ES-I3 (cell line): ENCODE measurements at regions not wholly inside any gene's neighbourhood (a gene's known extent, or its start where the extent isn't known, plus 50 kb on each side); places are given as distances from the start of the nearest gene placed in this dataset.

ENCODE experiments used
- H3K36me3 ChIP-seq: 2 replicates; pipeline ENCODE4 v1.6.1; 2013; ENCODE audit warnings: mild to moderate bottlenecking, low read length, control low read depth, moderate library complexity; ENCODE audit not compliant: insufficient read depth
- H3K4me1 ChIP-seq: 2 replicates; pipeline ENCODE4 v1.6.1; 2013; ENCODE audit warnings: mild to moderate bottlenecking, control low read depth, low read length; ENCODE audit not compliant: insufficient read depth
- H3K9ac ChIP-seq: 2 replicates; pipeline ENCODE4 v1.6.1; 2013; ENCODE audit warnings: low read depth, mild to moderate bottlenecking, low read length, moderate library complexity
- H3K9me3 ChIP-seq: 2 replicates; pipeline ENCODE4 v1.6.1; 2013; ENCODE audit warnings: mild to moderate bottlenecking, low read length, moderate library complexity; ENCODE audit not compliant: control insufficient read depth, insufficient read depth

DNA sequence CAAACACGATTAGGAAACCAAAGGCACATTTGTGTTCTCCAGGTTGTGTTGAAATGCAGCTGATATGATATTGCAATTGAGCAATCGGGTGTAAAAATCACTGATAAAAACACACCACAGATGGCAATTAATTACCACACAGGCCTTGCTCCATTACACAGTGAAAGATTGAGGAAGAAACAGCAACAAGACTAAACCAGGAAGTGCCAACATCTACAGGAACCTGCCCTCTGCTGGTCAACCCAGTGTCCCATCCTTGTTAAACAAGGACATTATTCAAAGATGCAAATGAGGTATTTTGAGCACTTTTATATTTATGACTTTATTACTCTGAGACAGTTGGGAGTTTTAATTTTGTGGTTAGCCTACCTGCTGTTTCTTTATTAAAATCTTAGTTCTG is 765.6 kb upstream of the GHITM start:
- no peak overlapping the region for H3K9ac ChIP-seq
- H3K36me3 ChIP-seq, result no peaks in the 10 kb centered on the region
- peaks cover 10% of the 10 kb centered on the region; the same call in 1 of the 2 replicates for H3K4me1 ChIP-seq
- no peaks in the 10 kb centered on the region for H3K9me3 ChIP-seq

DNA sequence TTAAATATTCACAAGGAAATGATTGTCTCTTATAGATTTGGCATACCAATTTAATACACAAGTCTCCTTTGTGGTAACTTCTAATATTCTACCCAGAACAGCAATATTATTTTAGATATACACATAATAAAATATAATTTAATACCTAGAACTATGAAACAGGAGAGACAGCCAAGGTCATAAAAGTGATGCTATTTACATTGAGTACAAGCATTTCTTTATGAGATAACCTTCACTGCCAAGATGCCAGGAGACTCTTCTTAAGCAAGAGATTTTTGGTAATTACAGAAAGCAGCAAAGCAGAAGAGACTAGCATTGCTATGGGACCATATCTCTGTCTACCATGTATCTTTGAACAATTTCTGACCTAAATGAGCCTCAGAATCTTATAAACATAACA is 764.6 kb upstream of the GHITM start:
- H3K9me3 ChIP-seq, result no peaks in the 10 kb centered on the region
- no peak overlapping the region for H3K9ac ChIP-seq
- H3K36me3 ChIP-seq, result no peaks in the 10 kb centered on the region
- peaks cover 10% of the 10 kb centered on the region; the same call in 1 of the 2 replicates for H3K4me1 ChIP-seq

DNA sequence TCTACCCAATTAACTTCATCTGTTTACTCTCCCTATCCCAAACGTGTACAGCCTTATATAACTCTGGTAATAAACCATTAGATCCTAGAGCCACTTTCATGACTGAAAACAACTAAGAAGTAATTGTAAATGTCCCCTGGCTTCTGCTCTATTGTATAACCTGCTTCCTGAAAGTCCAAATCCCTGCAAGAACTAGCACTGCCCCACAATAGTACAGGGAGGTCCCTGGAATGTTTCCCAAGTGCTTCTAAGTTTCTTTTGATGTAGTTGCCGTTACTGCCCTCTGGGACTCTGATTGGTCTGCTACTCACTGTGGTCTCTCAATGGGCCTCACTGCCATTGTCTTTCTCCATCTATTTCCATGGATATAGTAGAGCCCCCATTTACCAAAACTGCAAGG is 764.0 kb upstream of the GHITM start:
- Histone ChIP-seq H3K9ac (no peak overlapping the region), H3K9me3 (no peaks in the 10 kb centered on the region), H3K36me3 (no peaks in the 10 kb centered on the region), H3K4me1 (peaks cover 10% of the 10 kb centered on the region; the same call in 1 of the 2 replicates)

DNA sequence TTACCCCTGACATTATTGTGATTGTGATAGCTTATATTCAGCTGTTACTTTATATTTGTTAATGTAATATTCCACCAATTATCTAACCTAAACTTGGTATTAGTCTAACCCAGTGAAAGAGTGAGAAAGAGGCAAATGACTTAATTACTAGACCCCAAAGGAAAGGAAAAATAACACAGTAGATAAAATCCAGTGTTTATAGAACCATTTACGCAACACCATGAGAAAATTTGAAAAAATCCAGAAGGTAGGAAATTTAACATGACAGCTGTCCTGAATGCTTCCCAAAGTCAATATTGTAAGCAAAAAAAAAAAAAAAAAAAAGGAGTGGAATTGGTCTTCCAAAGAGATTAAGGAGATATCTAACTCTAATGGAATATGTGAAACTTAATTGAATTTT is 741.5 kb upstream of the GHITM start:
- no peaks in the 10 kb centered on the region for H3K9me3 ChIP-seq
- H3K9ac ChIP-seq, result no peak overlapping the region
- H3K36me3 ChIP-seq, result no peaks in the 10 kb centered on the region
- no peaks in the 10 kb centered on the region for H3K4me1 ChIP-seq

DNA sequence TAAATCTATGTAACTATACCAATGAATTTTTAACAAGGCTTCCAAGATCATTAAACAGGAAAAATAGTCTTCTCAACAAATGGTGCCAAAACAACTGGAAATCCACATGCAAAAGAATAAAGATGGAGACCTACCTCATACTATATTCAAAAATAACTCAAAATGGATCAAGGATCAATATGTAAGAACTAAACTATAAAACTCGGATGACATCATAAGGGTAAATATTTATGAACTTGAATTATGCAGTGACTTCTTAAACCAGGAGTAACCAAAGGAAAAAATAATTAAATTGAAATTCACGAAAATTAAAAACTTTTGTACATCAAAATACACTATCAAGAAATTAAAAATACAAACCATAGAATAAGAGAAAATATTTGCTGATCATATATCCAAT is 728.7 kb upstream of the GHITM start:
- H3K36me3 ChIP-seq, result no peaks in the 10 kb centered on the region
- H3K9ac ChIP-seq, result no peak overlapping the region
- no peaks in the 10 kb centered on the region for H3K9me3 ChIP-seq
- H3K4me1 ChIP-seq, result no peaks in the 10 kb centered on the region

DNA sequence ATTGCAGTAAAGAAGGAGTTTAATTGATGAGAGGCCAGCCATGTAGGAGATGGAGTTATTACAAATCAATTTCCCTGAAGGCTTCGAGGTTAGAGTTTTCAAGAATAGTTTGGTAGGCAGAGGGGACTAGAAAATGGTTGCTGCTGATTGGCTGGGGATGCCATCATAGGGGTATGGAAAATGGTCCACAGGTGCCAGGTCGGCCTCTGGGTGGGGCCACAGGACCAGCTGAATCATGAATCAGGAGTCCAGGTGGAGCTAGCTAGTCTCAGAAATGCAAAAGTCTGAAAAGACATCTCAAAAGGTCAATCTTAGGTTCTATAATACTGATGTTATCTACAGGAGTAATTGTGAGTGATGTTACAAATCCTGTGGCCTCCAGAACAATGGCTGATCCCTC is 714.0 kb upstream of the GHITM start:
- Histone ChIP-seq H3K9ac (no peak overlapping the region), H3K9me3 (peaks cover 12% of the 10 kb centered on the region; the same call in 1 of the 2 replicates), H3K4me1 (no peaks in the 10 kb centered on the region), H3K36me3 (no peaks in the 10 kb centered on the region)

DNA sequence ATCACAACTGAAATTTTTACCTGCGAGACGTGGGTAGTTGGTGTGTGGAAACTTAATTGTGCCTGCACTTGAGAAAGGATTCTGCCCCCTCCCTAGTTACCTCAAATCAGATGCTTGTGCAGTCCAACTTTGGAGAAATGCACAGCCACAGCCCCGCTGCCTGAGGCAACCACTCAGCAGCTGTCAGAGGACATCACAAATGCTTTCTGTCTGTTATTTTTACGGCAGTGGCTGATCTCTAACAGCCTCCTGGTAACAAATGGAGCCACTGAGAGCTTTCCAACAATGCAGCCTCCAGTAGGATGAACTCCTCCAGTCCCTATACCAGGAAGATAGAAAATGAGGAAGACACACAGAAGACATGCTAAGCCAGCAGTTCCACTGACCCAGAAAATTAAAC is 712.2 kb upstream of the GHITM start:
- Histone ChIP-seq H3K9ac (no peak overlapping the region), H3K9me3 (peaks cover 12% of the 10 kb centered on the region; the same call in 1 of the 2 replicates), H3K4me1 (peaks cover 1% of the 10 kb centered on the region; the same call in 1 of the 2 replicates), H3K36me3 (no peaks in the 10 kb centered on the region)

DNA sequence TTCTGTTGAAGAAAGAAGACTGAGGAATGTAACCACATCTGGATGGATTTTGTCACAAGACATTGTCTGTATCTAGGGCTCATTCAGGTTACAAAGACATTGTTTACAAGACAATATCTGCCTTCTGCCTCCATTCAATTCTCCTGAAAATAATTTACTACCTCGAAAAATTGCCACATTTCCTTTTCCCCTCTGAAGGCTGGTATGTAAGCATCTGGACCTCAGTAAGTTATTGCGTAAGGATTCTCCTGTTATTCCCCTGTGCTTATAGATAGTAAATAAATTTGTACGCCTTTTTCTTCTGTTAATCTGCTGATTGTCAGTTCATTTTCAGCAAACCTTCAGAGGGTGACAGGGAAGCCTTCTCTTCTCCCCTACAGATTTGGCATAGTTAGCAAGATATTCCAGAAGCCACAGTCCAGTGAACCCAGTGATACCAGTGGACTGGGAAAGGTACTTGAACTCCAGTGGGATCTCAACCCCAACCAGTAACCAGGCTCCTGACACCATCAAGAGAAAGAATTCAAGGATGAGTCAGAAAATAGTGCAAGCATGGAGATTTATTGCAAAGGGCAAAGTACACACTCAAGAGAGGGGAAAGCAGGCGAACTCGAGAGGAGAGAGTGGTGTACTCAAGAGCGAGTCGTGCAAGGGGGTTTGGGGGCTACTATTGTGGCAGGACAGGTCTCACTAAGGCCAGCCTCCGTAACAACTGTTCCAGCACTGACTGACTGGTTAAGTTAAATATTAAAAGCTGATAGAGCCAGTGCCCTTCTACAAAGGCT is 706.9 kb upstream of the GHITM start:
- H3K4me1 ChIP-seq, result peaks cover 12% of the 10 kb centered on the region; the same call in 1 of the 2 replicates
- no peak overlapping the region for H3K9ac ChIP-seq

DNA sequence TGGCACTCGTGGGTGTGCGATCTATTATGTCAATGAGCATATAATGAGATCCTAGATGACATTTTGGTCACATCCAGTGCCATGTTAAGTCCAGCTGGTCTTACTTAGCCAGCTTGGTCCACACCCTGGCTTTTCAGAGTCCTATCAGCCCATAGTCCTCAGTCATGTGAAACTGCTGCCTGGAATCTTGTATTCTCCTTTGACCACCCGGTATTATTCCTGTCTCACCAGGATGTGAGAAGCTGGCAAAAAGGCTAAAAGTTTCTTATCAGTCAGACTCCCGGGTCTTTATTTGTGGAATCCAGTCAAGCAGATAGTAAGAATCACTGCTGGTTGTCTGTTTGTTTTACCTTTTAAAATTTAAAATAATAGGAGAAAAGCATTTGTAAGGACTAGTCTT is 705.6 kb upstream of the GHITM start:
- H3K9me3 ChIP-seq, result peaks cover 11% of the 10 kb centered on the region; the same call in 1 of the 2 replicates
- peaks cover 12% of the 10 kb centered on the region; the same call in 1 of the 2 replicates for H3K4me1 ChIP-seq
- H3K9ac ChIP-seq, result no peak overlapping the region
- H3K36me3 ChIP-seq, result no peaks in the 10 kb centered on the region

More for the DNA sequence above, 706.9 kb upstream of the GHITM start:
- H3K9me3 ChIP-seq, result peaks cover 12% of the 10 kb centered on the region; the same call in 1 of the 2 replicates
- no peaks in the 10 kb centered on the region for H3K36me3 ChIP-seq

DNA sequence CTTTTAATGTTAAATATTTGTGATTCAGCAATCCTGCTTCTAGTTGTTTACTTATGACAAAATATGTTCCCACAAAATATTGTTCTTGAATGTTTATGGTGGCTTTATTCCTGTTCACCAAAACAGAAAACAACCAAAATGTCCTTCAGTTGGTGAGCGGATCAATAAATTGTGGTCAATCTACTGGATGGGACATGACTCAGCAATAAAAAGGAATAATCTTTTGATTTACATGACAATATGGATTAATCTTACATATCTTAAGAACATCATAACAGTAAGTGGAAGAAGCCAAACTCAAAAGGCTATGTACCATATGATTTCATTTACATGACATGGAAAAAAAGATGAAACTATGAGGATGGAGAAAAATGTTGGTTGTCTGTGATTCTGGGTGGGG is 691.3 kb upstream of the GHITM start:
- Histone ChIP-seq H3K9me3 (no peaks in the 10 kb centered on the region), H3K4me1 (no peaks in the 10 kb centered on the region), H3K9ac (no peak overlapping the region), H3K36me3 (no peaks in the 10 kb centered on the region)

DNA sequence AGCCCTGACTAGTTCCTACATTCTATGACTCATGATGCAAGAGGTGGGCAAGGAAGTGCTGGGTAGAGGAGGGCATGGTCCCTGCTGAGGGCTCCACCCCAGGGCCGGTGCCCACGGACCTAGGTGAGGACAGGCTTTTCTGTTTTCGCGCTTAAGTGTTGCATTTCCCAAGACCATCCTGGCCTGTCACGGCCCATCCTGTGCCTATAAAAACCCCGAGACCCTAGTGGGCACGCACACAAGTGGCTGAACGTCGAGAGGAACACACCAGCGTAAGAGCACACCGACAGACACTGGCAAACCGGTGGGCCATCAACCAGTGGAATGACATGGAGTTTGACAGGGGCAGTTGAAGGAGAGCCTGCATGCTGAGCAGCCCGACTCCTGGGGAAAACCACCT is 680.7 kb upstream of the GHITM start:
- no peak overlapping the region for H3K9ac ChIP-seq
- H3K4me1 ChIP-seq, result no peaks in the 10 kb centered on the region
- H3K36me3 ChIP-seq, result no peaks in the 10 kb centered on the region
- no peaks in the 10 kb centered on the region; the same call in 1 of the 2 replicates for H3K9me3 ChIP-seq

DNA sequence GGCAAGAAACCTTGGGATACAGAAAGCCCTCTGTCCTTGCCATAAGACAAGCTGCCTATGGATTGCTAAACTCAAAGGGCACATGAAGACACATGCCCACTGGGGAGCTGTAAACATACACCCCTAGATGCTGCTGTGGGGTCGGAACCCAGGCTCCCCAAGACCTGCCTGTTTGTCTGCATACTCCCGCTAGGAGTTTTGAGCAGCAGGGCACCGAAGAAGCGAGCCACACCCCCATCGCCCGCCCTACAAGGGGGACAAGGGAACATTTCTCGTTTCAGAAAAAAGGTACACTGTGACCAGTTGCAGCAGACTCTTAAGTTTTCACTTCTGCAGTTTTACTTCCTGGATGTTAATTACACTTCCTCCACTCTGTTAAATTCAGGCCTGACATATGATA is 680.2 kb upstream of the GHITM start:
- no peaks in the 10 kb centered on the region; the same call in 1 of the 2 replicates for H3K9me3 ChIP-seq
- no peaks in the 10 kb centered on the region for H3K36me3 ChIP-seq
- no peak overlapping the region for H3K9ac ChIP-seq
- H3K4me1 ChIP-seq, result no peaks in the 10 kb centered on the region

DNA sequence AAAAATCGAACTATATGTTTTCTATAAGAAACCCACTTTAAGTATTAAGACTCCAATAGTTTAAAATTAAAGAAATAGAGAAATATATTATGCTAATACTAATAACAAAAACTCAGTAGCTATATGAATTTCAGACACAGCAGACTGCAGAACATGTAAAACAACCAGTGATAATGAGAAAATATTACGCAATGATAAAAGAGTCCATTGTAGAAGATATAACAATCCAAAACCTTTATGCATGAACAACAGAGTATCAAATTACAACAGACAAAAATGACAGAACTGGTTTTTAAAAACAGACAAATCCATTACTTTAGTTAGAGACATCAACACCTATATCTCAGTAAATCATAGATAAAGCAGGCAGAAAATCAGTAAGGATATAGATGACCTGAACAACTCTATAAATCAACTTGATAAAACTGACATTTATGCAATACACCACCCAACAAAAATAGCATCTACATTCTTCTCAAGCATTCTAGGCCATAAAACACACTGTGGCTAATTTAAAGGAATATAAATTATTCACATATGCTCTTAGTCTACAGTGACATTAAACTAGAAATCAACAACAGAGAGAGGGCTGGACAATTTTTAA is 669.5 kb upstream of the GHITM start:
- Histone ChIP-seq H3K36me3 (no peaks in the 10 kb centered on the region), H3K4me1 (no peaks in the 10 kb centered on the region), H3K9ac (no peak overlapping the region), H3K9me3 (no peaks in the 10 kb centered on the region)

DNA sequence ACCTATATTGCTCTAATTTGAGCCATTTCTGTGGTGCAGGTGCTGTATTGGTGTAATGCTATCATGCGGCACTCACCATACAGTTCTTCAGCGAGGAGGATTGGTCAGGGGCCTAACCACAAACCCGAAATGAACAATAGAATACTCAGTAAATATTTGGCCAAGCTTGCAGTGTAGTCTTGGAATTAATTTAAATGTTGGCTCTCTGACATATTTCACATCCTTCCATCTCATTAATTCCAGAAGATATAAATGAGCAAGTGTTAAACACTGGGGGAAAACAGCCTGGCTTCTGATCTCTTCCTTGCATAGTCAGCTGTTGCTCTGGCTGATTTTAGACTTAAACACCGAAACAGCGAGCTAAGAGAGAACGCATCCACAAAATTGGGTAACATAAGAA is 663.1 kb upstream of the GHITM start:
- H3K36me3 ChIP-seq, result no peaks in the 10 kb centered on the region
- no peaks in the 10 kb centered on the region for H3K9me3 ChIP-seq
- no peak overlapping the region for H3K9ac ChIP-seq
- H3K4me1 ChIP-seq, result no peaks in the 10 kb centered on the region

DNA sequence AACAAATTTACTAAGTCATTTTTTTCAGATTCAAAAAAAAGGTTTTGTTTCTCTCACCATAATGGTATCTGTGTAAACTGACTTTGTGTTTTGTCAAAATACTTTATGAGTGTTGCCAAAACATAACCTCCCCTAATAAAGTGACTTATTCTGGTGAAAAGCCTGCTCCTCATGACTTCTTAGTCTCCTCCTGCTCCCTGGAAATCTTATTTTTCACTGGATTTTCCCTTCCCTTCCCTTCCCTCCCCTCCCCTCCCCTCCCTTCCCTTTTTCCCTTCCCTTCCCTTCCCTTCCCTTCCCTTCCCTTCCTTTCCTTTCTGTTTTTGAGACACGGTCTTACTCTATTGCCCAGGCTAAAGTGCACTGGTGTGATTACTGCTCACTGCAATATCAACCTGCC is 650.1 kb upstream of the GHITM start:
- H3K36me3 ChIP-seq, result no peaks in the 10 kb centered on the region
- no peaks in the 10 kb centered on the region for H3K9me3 ChIP-seq
- H3K4me1 ChIP-seq, result no peaks in the 10 kb centered on the region
- no peak overlapping the region for H3K9ac ChIP-seq
